ENCODE measurements at regions not wholly inside any gene's neighbourhood (a gene's known extent, or its start where the extent isn't known, plus 50 kb on each side); places are given as distances from the start of the nearest gene placed in this dataset.

- POLR2A ChIA-PET, result no interaction called here
- TF ChIP-seq NR2C2 (CRISPR knock-in tag; IDR thresholded peaks at IDR 0.05) (no peak), NR2C2 (tag; IDR thresholded peaks at IDR 0.05) (no peak), GTF2F1 (IDR thresholded peaks at IDR 0.05; ENCODE audit: low read depth, low read length) (no peak), RBM39 (optimal IDR thresholded peaks at IDR 0.05; ENCODE audit: low read depth, low read length) (no peak), ZNF639 (CRISPR knock-in tag; conservative IDR thresholded peaks at IDR 0.05 in 1 of 2, IDR thresholded peaks at IDR 0.05 in 1 of 2) (no peak), DPF2 (IDR thresholded peaks at IDR 0.05) (no peak)
- TF ChIP-seq, protein P1, sequence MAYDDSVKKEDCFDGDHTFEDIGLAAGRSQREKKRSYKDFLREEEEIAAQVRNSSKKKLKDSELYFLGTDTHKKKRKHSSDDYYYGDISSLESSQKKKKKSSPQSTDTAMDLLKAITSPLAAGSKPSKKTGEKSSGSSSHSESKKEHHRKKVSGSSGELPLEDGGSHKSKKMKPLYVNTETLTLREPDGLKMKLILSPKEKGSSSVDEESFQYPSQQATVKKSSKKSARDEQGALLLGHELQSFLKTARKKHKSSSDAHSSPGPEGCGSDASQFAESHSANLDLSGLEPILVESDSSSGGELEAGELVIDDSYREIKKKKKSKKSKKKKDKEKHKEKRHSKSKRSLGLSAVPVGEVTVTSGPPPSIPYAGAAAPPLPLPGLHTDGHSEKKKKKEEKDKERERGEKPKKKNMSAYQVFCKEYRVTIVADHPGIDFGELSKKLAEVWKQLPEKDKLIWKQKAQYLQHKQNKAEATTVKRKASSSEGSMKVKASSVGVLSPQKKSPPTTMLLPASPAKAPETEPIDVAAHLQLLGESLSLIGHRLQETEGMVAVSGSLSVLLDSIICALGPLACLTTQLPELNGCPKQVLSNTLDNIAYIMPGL (CRISPR knock-in tag; IDR thresholded peaks at IDR 0.05), result no peak
- TF ChIP-seq, protein P2, sequence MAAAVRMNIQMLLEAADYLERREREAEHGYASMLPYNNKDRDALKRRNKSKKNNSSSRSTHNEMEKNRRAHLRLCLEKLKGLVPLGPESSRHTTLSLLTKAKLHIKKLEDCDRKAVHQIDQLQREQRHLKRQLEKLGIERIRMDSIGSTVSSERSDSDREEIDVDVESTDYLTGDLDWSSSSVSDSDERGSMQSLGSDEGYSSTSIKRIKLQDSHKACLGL (CRISPR knock-in tag; IDR thresholded peaks at IDR 0.05; ENCODE audit: borderline replicate concordance, poor library complexity, severe bottlenecking), result no peak
- no peaks in the 10 kb centered on the region for H3K4me1 ChIP-seq (replicated peaks in 1 of 2; ENCODE audit: control insufficient read depth in 2 of 2, insufficient read depth in 2 of 2, low read length in 2 of 2)
- no peaks in the 10 kb centered on the region for H3K79me2 ChIP-seq (ENCODE audit: control insufficient read depth, insufficient read depth, low read length)
- CTCF ChIA-PET (ENCODE audit: low intra/inter-chr PET ratio), result no interaction called here
- H3K9me3 ChIP-seq (replicated peaks; ENCODE audit: control insufficient read depth, insufficient read depth, low read depth, low read length), result no peaks in the 10 kb centered on the region
- BruUV-seq (replicated peaks), result no TSS peak
- no peaks in the 10 kb centered on the region for H4K20me1 ChIP-seq (replicated peaks; ENCODE audit: control insufficient read depth, insufficient read depth, low read length)
- no peak overlapping the region for H3K4me3 ChIP-seq
- H3K27ac ChIP-seq (ENCODE audit: extremely low read depth, low read depth, low read length), result no peak overlapping the region
- 2% methylated on average over 6 of the region's 6 CpGs for WGBS (ENCODE audit: insufficient coverage, low coverage, missing lambda C conversion rate)
- no peak overlapping the region for H3K4me2 ChIP-seq (ENCODE audit: insufficient read depth, low read length)
- no peak overlapping the region for H2AFZ ChIP-seq (ENCODE audit: low read depth, low read length)
- ATAC-seq, result no peak
- no peak overlapping the region for H3K9ac ChIP-seq (ENCODE audit: insufficient read depth in 1 of 2, low read depth in 2 of 2, low read length in 2 of 2)
- DNase-seq (ENCODE audit: extremely low read depth in 1 of 4, low spot score in 3 of 4), result no peak
- FAIRE-seq, result no peak
- H3K36me3 ChIP-seq (ENCODE audit: control insufficient read depth, insufficient read depth, low read length), result no peaks in the 10 kb centered on the region
- H3K27me3 ChIP-seq (ENCODE audit: control insufficient read depth in 2 of 2, insufficient read depth in 2 of 2, low read length in 2 of 2), result no peaks in the 10 kb centered on the region; a peak in 1 of 5 replicates
- in situ Hi-C loops (cut with MboI), result no loop called here
- no peaks in the 10 kb centered on the region for H3K9me1 ChIP-seq (ENCODE audit: control insufficient read depth, insufficient read depth, low read length)
- intact Hi-C loops (cut with micrococcal nuclease), result no loop called here
Observed at GRCh38 chr3:64392001-64392400, 166.7 kb upstream of the PRICKLE2 start.
